Fibroblast of skin of abdomen (primary cell): ENCODE measurements at regions not wholly inside any gene's neighbourhood (a gene's known extent, or its start where the extent isn't known, plus 50 kb on each side); places are given as distances from the start of the nearest gene placed in this dataset.
A peak's percentile ranks its signal among the peaks of the same experiment; 100 is the strongest.

Source experiments
- DNase-seq: peaks from one replicate; pipeline ENCODE4 v3.0.0-alpha.2; 2013

GRCh38 chr3:150061288-150062024 is 90.8 kb upstream of the PFN2 start:
- no peak for DNase-seq

DNA sequence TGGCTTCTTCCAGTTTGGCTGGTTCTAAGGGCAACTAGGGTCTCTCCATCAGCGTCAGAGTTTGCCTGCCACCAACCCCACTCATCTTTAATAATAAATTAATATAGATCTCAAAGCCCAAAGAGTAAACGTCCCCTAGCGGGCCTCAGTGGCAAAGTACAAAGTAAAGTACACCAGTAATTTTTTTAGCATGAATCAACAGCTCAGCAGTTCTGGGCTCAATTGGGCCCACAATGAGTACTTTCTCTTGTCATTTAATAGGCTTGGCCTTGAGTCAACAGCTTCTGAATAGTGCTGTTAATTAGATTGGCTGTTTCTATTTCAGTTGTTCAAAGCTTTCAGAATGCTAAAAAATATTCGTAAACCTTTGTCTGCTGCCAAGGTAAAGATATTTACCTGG is 89.0 kb upstream of the PFN2 start:
- no peak for DNase-seq

DNA sequence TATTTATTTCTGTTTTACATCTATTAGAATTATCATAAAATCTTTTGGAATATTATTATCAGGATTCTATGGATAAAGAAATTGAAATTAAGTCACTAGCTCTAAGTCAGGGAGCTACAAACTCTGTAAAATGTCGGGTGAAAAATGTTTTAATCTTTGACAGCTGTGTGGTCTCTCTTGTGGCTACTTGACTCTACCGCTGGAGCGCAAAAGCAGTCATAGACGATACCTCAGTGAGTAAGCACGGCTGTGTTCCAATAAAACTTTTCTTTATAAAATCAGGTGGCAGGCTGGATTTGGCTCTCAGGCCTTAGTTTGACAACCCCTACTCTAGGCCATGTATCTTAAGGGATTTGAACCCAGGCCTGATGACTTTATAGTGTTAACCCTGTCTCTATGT is 88.5 kb upstream of the PFN2 start:
- DNase-seq = no peak

DNA sequence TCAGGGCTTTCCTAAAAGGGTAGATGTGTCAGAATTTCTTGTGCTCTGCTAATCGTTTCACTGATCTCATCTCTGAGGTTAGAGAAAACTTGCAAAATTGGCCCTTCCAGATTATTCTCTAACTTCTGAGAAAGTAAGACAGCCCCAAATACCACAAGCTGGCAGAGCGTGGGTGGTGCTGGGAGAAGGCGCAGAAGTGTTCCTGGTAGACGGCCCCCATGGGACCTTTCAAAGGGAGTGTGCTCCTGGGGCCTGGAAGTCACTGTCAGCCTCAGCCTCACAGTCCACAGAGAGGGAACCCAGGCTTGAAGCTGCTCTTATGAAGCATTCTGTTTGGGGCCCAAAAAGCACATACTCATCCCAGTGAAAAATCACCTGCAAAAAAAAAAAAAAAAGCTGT is 86.5 kb upstream of the PFN2 start:
- no peak for DNase-seq

DNA sequence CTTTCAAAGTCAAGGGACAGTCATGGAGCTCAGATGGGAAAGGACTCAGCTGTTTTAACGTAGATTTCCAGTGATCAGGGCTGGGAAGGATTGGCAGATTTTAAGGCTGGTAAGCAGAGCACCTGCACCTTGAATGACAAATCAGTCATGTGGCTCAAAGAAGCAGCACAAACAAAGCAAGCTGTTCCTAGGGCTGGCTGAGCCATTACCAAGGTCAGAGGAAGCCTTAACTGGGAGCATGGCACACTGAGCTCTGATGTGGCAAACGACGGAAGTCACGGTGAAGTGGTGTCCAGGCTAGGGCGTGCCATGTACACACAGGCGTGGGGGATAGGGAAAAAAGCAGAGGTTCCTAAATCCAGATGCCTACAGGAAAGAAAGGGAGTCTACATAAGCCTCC is 84.6 kb upstream of the PFN2 start:
- no peak for DNase-seq

- DNase-seq = no peak
Observed at GRCh38 chr3:150054635-150055034, 83.9 kb upstream of the PFN2 start.

DNA sequence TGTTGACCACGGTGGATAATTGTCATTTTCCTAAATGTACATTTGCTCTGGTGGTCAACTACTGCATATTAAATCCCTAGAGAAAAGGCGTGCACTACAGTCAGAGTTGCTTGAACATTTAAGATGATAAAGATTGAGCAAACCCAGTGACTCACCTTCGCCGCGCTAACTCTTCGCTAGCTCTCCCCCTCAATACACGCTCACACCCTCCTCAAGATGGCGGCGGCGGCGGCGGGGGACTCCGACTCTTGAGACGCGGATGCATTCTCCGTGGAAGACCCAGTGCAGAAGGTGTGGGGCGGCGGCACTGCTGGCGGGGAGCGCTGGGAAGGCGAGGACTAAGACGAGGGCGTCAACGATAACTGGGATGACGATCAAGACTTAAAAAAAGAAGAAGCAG is 79.8 kb upstream of the PFN2 start:
- DNase-seq = no peak

- no peak for DNase-seq
Observed at GRCh38 chr3:150049317-150049716, 78.6 kb upstream of the PFN2 start.

GRCh38 chr3:150041877-150042276 is 71.2 kb upstream of the PFN2 start:
- no peak for DNase-seq

- no peak for DNase-seq
Observed at GRCh38 chr3:150040097-150040496, 69.4 kb upstream of the PFN2 start.

DNA sequence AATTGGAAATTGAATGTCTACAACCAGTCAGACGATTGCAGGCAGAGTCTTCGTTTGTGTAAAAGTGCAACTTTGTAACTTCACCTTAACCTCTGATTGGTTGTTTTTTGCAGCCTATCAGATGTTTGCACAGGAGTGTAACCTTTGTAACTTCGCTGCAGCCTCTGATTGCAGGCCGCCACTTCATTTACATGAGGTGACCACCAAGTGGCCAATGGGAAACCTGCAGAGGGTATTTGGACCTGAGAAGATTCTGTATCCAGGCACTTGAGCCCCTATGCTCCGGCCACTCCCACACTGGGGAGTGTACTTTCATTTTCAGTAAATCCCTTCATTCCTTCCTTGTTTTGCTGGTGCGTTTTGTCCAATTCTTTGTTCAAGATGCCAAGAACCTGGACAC is 68.1 kb upstream of the PFN2 start:
- DNase-seq = no peak

DNA sequence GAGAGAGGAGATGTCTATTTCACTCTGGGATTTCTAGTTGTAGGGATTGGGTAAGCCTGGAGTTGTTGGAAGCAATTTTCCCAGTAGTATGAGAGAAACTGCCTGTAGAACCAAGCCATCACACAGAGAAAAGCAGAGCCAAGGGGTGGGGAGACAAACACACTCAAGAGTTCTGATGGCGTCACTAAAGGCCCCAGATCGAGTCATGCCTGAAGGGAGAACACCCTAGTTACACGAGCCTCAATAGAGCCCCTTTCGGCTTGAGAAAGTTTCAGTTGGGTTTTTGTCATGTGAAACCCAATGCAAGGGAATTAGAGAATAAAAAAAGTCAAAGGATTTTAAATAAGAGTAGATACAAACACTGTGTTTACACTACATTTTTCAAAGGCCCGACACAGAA is 66.1 kb upstream of the PFN2 start:
- DNase-seq = no peak

- no peak for DNase-seq
Observed at GRCh38 chr3:150035910-150036612, 65.4 kb upstream of the PFN2 start.

GRCh38 chr3:150035301-150035779 is 64.6 kb upstream of the PFN2 start:
- DNase-seq = peak; percentile 36

DNA sequence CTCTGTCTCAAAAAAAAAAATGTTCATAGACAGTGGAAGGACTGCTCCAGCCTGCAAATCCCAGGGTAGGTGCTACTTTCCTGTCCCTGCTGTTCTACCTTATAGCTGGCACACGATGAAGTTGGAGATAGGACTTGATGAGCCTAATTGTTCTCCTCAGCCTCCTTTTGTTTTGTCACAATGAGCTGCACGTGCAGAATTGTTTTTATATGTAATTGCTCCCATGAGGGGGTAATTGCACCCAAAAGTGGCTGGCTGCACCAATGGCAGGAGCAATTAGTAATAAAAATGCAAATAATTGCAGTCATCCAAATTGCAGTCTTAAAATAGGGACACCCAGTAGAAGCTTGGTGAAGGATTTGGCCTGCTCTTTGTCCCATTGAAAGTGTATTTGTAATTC is 63.0 kb upstream of the PFN2 start:
- DNase-seq = no peak

GRCh38 chr3:150030841-150031240 is 60.1 kb upstream of the PFN2 start:
- DNase-seq = no peak

- no peak for DNase-seq
Observed at GRCh38 chr3:150023239-150023636, 52.5 kb upstream of the PFN2 start.

- peak; percentile 37 for DNase-seq
Observed at GRCh38 chr3:150022381-150023238, 51.9 kb upstream of the PFN2 start.

- peak; percentile 86 for DNase-seq
Observed at GRCh38 chr3:150020527-150020926, 49.8 kb upstream of the PFN2 start.
